ENCODE measurements at regions not wholly inside any gene's neighbourhood (a gene's known extent, or its start where the extent isn't known, plus 50 kb on each side); places are given as distances from the start of the nearest gene placed in this dataset.

GRCh38 chr6:21429291-21429690 lies 164.3 kb upstream of the SOX4 start:
- TF ChIP-seq CTCF (IDR thresholded peaks at IDR 0.05), result no peak
- Histone ChIP-seq H3K27me3 (replicated peaks; ENCODE audit: insufficient read depth) (no peaks in the 10 kb centered on the region), H3K9me3 (no peaks in the 10 kb centered on the region), H3K4me1 (ENCODE audit: control insufficient read depth in 1 of 2, low read depth in 2 of 2) (no peaks in the 10 kb centered on the region), H3K4me3 (no peak overlapping the region), H3K36me3 (no peaks in the 10 kb centered on the region), H3K27ac (no peak overlapping the region)
- ATAC-seq (ENCODE audit: insufficient number of reproducible peaks, low FRiP score, low read depth), result no peak
- no peak for DNase-seq (ENCODE audit: low spot score)

GRCh38 chr6:21431526-21431925 lies 162.0 kb upstream of the SOX4 start:
- Histone ChIP-seq H3K27me3 (replicated peaks; ENCODE audit: insufficient read depth) (no peaks in the 10 kb centered on the region), H3K9me3 (no peaks in the 10 kb centered on the region), H3K36me3 (no peaks in the 10 kb centered on the region), H3K4me3 (no peak overlapping the region), H3K4me1 (ENCODE audit: control insufficient read depth in 1 of 2, low read depth in 2 of 2) (no peaks in the 10 kb centered on the region), H3K27ac (no peak overlapping the region)
- no peak for ATAC-seq (ENCODE audit: insufficient number of reproducible peaks, low FRiP score, low read depth)
- no peak for DNase-seq (ENCODE audit: low spot score)
- no peak for TF ChIP-seq CTCF (IDR thresholded peaks at IDR 0.05)

DNA sequence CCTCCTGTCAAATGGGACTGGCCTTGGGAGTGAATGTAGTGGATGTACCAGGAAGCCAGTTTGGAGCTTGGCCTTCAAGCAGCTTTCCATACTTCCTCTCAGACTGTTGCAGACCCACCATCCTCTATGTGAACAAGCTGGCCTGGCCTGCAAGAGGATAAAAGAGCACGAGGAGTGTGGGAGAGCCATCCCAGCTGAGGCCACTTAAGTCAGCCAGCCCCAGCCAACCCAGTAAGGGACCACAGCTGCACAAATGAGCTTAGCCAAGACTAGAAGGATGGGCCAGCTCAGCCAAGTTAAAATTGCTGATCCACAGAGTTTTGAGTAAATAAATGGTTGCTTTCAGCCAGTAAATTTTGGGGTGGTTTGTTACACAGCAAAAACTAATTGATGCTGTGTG lies 156.9 kb upstream of the SOX4 start:
- no peaks in the 10 kb centered on the region for H3K27me3 ChIP-seq (replicated peaks; ENCODE audit: insufficient read depth)
- peaks cover 0 to 4% of the 10 kb centered on the region in 2 donors for H3K4me1 ChIP-seq (ENCODE audit: control insufficient read depth in 1 of 2, low read depth in 2 of 2)
- no peak overlapping the region for H3K4me3 ChIP-seq
- TF ChIP-seq CTCF (IDR thresholded peaks at IDR 0.05), result no peak
- DNase-seq (ENCODE audit: low spot score) (no peak), ATAC-seq (ENCODE audit: insufficient number of reproducible peaks, low FRiP score, low read depth) (no peak)
- H3K9me3 ChIP-seq, result no peaks in the 10 kb centered on the region
- no peak overlapping the region for H3K27ac ChIP-seq
- no peaks in the 10 kb centered on the region for H3K36me3 ChIP-seq

DNA sequence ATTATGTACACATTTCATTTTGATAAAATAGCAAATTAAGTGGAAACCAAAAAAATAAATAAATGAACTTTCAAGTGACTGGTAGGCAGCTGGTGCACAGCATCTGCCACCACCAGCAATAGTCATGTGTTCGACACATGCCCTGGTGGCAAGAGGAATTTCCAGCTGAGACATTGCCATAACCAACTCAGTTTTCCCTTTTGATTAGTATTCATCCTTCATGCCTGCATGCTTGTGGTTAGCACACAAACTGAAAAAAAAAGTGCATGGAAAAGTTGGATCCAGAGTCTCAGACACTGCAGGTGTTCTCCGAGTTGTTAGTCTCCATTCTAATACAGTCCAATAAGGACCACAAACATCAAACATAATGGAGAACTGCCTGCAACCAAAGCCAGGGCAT lies 156.0 kb upstream of the SOX4 start:
- Histone ChIP-seq H3K4me3 (no peak overlapping the region), H3K27ac (no peak overlapping the region)
- TF ChIP-seq CTCF (IDR thresholded peaks at IDR 0.05), result no peak

GRCh38 chr6:21438237-21438985 lies 155.1 kb upstream of the SOX4 start:
- no peaks in the 10 kb centered on the region for H3K9me3 ChIP-seq
- peaks cover 0 to 4% of the 10 kb centered on the region in 2 donors for H3K4me1 ChIP-seq (ENCODE audit: control insufficient read depth in 1 of 2, low read depth in 2 of 2)
- H3K27me3 ChIP-seq (replicated peaks; ENCODE audit: insufficient read depth), result no peaks in the 10 kb centered on the region
- no peak overlapping the region for H3K4me3 ChIP-seq
- no peaks in the 10 kb centered on the region for H3K36me3 ChIP-seq
- ATAC-seq (ENCODE audit: insufficient number of reproducible peaks, low FRiP score, low read depth) (no peak), DNase-seq (ENCODE audit: low spot score) (no peak)
- TF ChIP-seq CTCF (IDR thresholded peaks at IDR 0.05), result no peak
- no peak overlapping the region for H3K27ac ChIP-seq

More for the DNA sequence above, 156.0 kb upstream of the SOX4 start:
- H3K27me3 ChIP-seq (replicated peaks; ENCODE audit: insufficient read depth), result no peaks in the 10 kb centered on the region
- ATAC-seq (ENCODE audit: insufficient number of reproducible peaks, low FRiP score, low read depth) (no peak), DNase-seq (ENCODE audit: low spot score) (no peak)
- H3K4me1 ChIP-seq (ENCODE audit: control insufficient read depth in 1 of 2, low read depth in 2 of 2), result peaks cover 0 to 4% of the 10 kb centered on the region in 2 donors
- no peaks in the 10 kb centered on the region for H3K36me3 ChIP-seq
- no peaks in the 10 kb centered on the region for H3K9me3 ChIP-seq

Measured in thoracic aorta (tissue), 2 donors.